Suprapubic skin (tissue), 4 donors: ENCODE measurements at regions not wholly inside any gene's neighbourhood (a gene's known extent, or its start where the extent isn't known, plus 50 kb on each side); places are given as distances from the start of the nearest gene placed in this dataset.

ENCODE experiments used
- CTCF ChIP-seq, 2 donors: fragments of 200-600 bp in 1 of 2; fragments of 450-650 bp in 1 of 2; sonication (generic) in 1 of 2; IDR thresholded peaks; one replicate each; pipeline ENCODE4 v1.5.1; 2016 to 2019; ENCODE audit warnings: antibody characterized with exemption in 2 of 2, mild to moderate bottlenecking in 1 of 2, moderate library complexity in 1 of 2
- EP300 ChIP-seq: sonication (generic); formaldehyde crosslinking; IDR thresholded peaks from one replicate; pipeline ENCODE4 v1.6.1; 2017; ENCODE audit warnings: antibody characterized with exemption
- POLR2A ChIP-seq, 2 donors: fragments of 450-650 bp; IDR thresholded peaks; one replicate each; pipeline ENCODE4 v1.6.1; 2017; ENCODE audit warnings: antibody characterized with exemption in 2 of 2, mild to moderate bottlenecking in 2 of 2, moderate library complexity in 2 of 2
- POLR2AphosphoS5 ChIP-seq, 3 donors: sonication (generic); formaldehyde crosslinking; IDR thresholded peaks; one replicate each; pipeline ENCODE4 v1.6.1; 2017; ENCODE audit warnings: antibody characterized with exemption in 3 of 3

GRCh38 chr22:48749555-48750227, 1078.0 kb downstream of the BRD1 start:
- TF ChIP-seq CTCF (IDR thresholded peaks at IDR 0.05), result no peak
- no peak for TF ChIP-seq EP300
- TF ChIP-seq POLR2A (IDR thresholded peaks at IDR 0.05), result no peak
- TF ChIP-seq POLR2AphosphoS5 (IDR thresholded peaks at IDR 0.05), result no peak
